ENCODE measurements at regions not wholly inside any gene's neighbourhood (a gene's known extent, or its start where the extent isn't known, plus 50 kb on each side); places are given as distances from the start of the nearest gene placed in this dataset.
"Not testable (repeated sequence)": the region's sequence is repeated elsewhere in the genome, so short reads cannot be mapped to it uniquely, and the experiment has no call there.

DNA sequence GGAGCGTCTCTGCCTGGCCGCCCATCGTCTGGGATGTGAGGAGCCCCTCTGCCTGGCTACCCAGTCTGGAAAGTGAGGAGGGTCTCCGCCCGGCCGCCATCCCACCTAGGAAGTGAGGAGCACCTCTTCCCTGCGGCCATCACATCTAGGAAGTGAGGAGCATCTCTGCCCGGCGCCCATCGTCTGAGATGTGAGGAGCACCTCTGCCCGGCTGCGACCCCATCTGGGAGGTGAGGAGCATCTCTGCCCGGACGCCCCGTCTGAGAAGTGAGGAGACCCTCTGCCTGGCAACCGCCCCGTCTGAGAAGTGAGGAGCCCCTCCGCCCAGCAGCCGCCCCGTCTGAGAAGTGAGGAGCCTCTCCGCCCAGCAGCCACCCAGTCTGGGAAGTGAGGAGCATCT lies 84.5 kb downstream of the IDS start:
- H3K4me2 ChIP-seq (ENCODE audit: low read length); H3K27me3 Mint-ChIP-seq (ENCODE audit: low read depth, unreplicated experiment); H3K27ac Mint-ChIP-seq (ENCODE audit: unreplicated experiment); H3K9ac ChIP-seq (ENCODE audit: low read length); H2AFZ ChIP-seq (ENCODE audit: low read depth, low read length); H3K4me3 ChIP-seq (ENCODE audit: insufficient read depth, low read depth, low read length); H4K20me1 ChIP-seq (ENCODE audit: insufficient read depth, low read length); H3K27ac ChIP-seq (ENCODE audit: low read depth, low read length); H3K36me3 Mint-ChIP-seq (ENCODE audit: low read depth, unreplicated experiment); H3K27me3 ChIP-seq (ENCODE audit: insufficient read depth, low read length); DNase-seq (ENCODE audit: low read depth); H3K9me3 ChIP-seq (ENCODE audit: insufficient read depth, low read depth, low read length); FAIRE-seq; H3K36me3 ChIP-seq (ENCODE audit: insufficient read depth, low read length); H3K4me1 Mint-ChIP-seq (ENCODE audit: low read depth, unreplicated experiment); H3K9me3 Mint-ChIP-seq (ENCODE audit: unreplicated experiment); H3K4me3 Mint-ChIP-seq (ENCODE audit: unreplicated experiment); H3K79me2 ChIP-seq (ENCODE audit: insufficient read depth, low read length); H3K4me1 ChIP-seq (ENCODE audit: insufficient read depth, low read length): not testable (repeated sequence)

DNA sequence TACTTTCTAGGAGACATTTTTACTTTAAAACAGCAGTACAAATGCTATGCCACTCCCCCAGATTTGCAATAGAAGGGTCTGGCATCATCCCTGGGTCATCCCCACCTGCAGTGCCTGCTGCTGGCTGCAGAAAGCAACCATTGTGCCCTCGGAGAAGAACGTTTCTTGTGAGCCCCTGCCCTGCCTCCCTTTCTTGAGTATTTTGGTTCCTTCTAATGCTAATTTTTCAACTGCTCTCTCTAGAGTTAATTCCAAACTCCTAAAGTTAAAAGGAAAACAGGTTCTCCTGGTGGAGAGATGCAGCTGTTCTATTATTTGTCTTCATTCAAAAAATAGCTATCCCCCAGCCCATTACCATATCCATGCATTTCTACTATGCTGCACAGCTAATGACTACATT lies 107.1 kb downstream of the IDS start:
- DNase-seq (ENCODE audit: low read depth) (no peak), FAIRE-seq (peak; percentile 5)
- Mint-ChIP-seq H3K27me3 (ENCODE audit: low read depth, unreplicated experiment) (no peaks in the 10 kb centered on the region), H3K4me3 (ENCODE audit: unreplicated experiment) (no peak overlapping the region), H3K4me1 (ENCODE audit: low read depth, unreplicated experiment) (no peaks in the 10 kb centered on the region), H3K36me3 (ENCODE audit: low read depth, unreplicated experiment) (no peaks in the 10 kb centered on the region), H3K27ac (ENCODE audit: unreplicated experiment) (no peak overlapping the region), H3K9me3 (ENCODE audit: unreplicated experiment) (no peaks in the 10 kb centered on the region)
- Histone ChIP-seq H2AFZ (ENCODE audit: low read depth, low read length) (no peak overlapping the region), H3K9me3 (ENCODE audit: insufficient read depth, low read depth, low read length) (no peaks in the 10 kb centered on the region), H3K4me2 (ENCODE audit: low read length) (no peak overlapping the region), H3K36me3 (ENCODE audit: insufficient read depth, low read length) (no peaks in the 10 kb centered on the region), H3K4me1 (ENCODE audit: insufficient read depth, low read length) (no peaks in the 10 kb centered on the region), H3K9ac (ENCODE audit: low read length) (no peak overlapping the region), H3K27ac (ENCODE audit: low read depth, low read length) (no peak overlapping the region), H3K4me3 (ENCODE audit: insufficient read depth, low read depth, low read length) (no peak overlapping the region), H3K27me3 (ENCODE audit: insufficient read depth, low read length) (no peaks in the 10 kb centered on the region), H3K79me2 (ENCODE audit: insufficient read depth, low read length) (no peaks in the 10 kb centered on the region), H4K20me1 (ENCODE audit: insufficient read depth, low read length) (no peaks in the 10 kb centered on the region)
- TF ChIP-seq, protein P1, sequence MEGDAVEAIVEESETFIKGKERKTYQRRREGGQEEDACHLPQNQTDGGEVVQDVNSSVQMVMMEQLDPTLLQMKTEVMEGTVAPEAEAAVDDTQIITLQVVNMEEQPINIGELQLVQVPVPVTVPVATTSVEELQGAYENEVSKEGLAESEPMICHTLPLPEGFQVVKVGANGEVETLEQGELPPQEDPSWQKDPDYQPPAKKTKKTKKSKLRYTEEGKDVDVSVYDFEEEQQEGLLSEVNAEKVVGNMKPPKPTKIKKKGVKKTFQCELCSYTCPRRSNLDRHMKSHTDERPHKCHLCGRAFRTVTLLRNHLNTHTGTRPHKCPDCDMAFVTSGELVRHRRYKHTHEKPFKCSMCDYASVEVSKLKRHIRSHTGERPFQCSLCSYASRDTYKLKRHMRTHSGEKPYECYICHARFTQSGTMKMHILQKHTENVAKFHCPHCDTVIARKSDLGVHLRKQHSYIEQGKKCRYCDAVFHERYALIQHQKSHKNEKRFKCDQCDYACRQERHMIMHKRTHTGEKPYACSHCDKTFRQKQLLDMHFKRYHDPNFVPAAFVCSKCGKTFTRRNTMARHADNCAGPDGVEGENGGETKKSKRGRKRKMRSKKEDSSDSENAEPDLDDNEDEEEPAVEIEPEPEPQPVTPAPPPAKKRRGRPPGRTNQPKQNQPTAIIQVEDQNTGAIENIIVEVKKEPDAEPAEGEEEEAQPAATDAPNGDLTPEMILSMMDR (IDR thresholded peaks at IDR 0.05; ENCODE audit: insufficient read depth, low read depth, low read length) = no peak
- TF ChIP-seq EZH2 (IDR thresholded peaks at IDR 0.05; ENCODE audit: insufficient read depth, low read length) = no peak

DNA sequence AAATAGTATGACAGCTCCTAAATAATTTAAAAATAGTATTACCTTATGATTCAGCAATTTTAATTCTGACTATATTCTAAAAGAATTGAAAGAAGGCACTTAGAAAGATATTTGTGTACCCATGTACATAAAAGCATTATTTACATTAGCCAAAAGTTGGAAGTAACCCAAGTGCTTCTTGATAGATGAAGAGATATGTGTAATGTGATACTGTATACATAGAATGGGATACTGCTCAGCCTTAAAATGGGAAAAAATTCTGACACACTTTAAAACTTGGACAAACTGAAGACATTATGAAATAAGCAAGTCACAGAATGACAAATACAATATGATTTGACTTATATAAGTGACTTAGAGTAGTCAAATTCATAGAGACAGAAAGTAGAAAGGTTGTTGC lies 112.2 kb downstream of the IDS start:
- Mint-ChIP-seq H3K9me3 (ENCODE audit: unreplicated experiment) (no peaks in the 10 kb centered on the region), H3K27ac (ENCODE audit: unreplicated experiment) (no peak overlapping the region)

More for the DNA sequence above, 112.2 kb downstream of the IDS start:
- Histone ChIP-seq H3K27me3 (ENCODE audit: insufficient read depth, low read length) (no peaks in the 10 kb centered on the region), H3K4me1 (ENCODE audit: insufficient read depth, low read length) (no peaks in the 10 kb centered on the region), H3K4me3 (ENCODE audit: insufficient read depth, low read depth, low read length) (no peak overlapping the region), H3K36me3 (ENCODE audit: insufficient read depth, low read length) (no peaks in the 10 kb centered on the region), H2AFZ (ENCODE audit: low read depth, low read length) (no peak overlapping the region), H3K9ac (ENCODE audit: low read length) (no peak overlapping the region), H3K27ac (ENCODE audit: low read depth, low read length) (no peak overlapping the region), H3K79me2 (ENCODE audit: insufficient read depth, low read length) (no peaks in the 10 kb centered on the region), H3K4me2 (ENCODE audit: low read length) (no peak overlapping the region), H3K9me3 (ENCODE audit: insufficient read depth, low read depth, low read length) (no peaks in the 10 kb centered on the region), H4K20me1 (ENCODE audit: insufficient read depth, low read length) (no peaks in the 10 kb centered on the region)
- H3K27me3 Mint-ChIP-seq (ENCODE audit: low read depth, unreplicated experiment) = no peaks in the 10 kb centered on the region
- H3K4me3 Mint-ChIP-seq (ENCODE audit: unreplicated experiment) = no peak overlapping the region
- H3K4me1 Mint-ChIP-seq (ENCODE audit: low read depth, unreplicated experiment) = peaks cover under 1% of the 10 kb centered on the region
- FAIRE-seq = no peak
- TF ChIP-seq, protein P1 (IDR thresholded peaks at IDR 0.05; ENCODE audit: insufficient read depth, low read depth, low read length) = no peak
- no peaks in the 10 kb centered on the region for H3K36me3 Mint-ChIP-seq (ENCODE audit: low read depth, unreplicated experiment)
- DNase-seq (ENCODE audit: low read depth) = no peak

All from astrocyte (in vitro differentiated cells and primary cell).